Psoas muscle (tissue), 7 donors: ENCODE measurements at regions not wholly inside any gene's neighbourhood (a gene's known extent, or its start where the extent isn't known, plus 50 kb on each side); places are given as distances from the start of the nearest gene placed in this dataset.

Source experiments
- ATAC-seq, 4 donors: fragments of 200-7000 bp; cut with Tn5 transposase; one replicate each; pipeline ENCODE4 v1.9.1; 2020; ENCODE audit warnings: moderate library complexity in 3 of 4, mild to moderate bottlenecking in 2 of 4
- DNase-seq, 2 donors: peaks; one replicate each; pipeline ENCODE4 v3.0.0-alpha.2; 2020
- H3K27ac ChIP-seq: fragments of 200-600 bp; one replicate; pipeline ENCODE4 v1.8.0; 2022
- H3K27me3 ChIP-seq, 3 donors: fragments of 200-600 bp in 1 of 3; one replicate each; pipeline versions ENCODE4 v1.6.1 to v1.8.0; 2013 to 2022; ENCODE audit warnings: low read length in 2 of 3, mild to moderate bottlenecking in 2 of 3, moderate library complexity in 1 of 3; ENCODE audit not compliant: insufficient read depth in 3 of 3
- H3K36me3 ChIP-seq, 2 donors: fragments of 200-600 bp in 1 of 2; one replicate each; pipeline versions ENCODE4 v1.6.1 to v1.8.0; 2013 to 2022; ENCODE audit warnings: low read depth in 1 of 2, mild to moderate bottlenecking in 1 of 2, moderate library complexity in 1 of 2; ENCODE audit not compliant: insufficient read depth in 1 of 2
- H3K4me1 ChIP-seq: fragments of 200-600 bp; one replicate; pipeline ENCODE4 v1.8.0; 2022
- H3K4me3 ChIP-seq: fragments of 200-600 bp; one replicate; pipeline ENCODE4 v1.8.0; 2022; ENCODE audit warnings: mild to moderate bottlenecking
- H3K9me3 ChIP-seq: fragments of 200-600 bp; one replicate; pipeline ENCODE4 v1.8.0; 2022
- CTCF ChIP-seq: fragments of 200-600 bp; IDR thresholded peaks from one replicate; pipeline ENCODE4 v1.8.0; 2022; ENCODE audit warnings: antibody characterized with exemption
- WGBS, 3 donors: extraction: QIAGEN DNeasy Blood & Tissue Kit; methylation state at CpG; one replicate each; pipeline versions ENCODE4 v1.1.6 to v1.1.7; 2013; 5-methylcytosine and 5-hydroxymethylcytosine counted together
- intact Hi-C, 2 donors: fragments of 100-400 bp; cut with DNase I; formaldehyde crosslinking; loops; one replicate each; pipeline versions ENCODE4 v1.11.0 to v1.14.2; 2022
- donor health status: healthy with polysubstance abuse.
- donor health status: DM: no; HTN: no; CAD: no; lungs with moderate emphysema.
- donor health status: Bipolar disorder and iron deficiency.
- donor health status: healthy.
- donor health status: DM: yes; HTN: yes; CAD: no.
- donor health status: DM: no; HTN: no; CAD: no.
- donor health status: DM: yes; HTN: yes; CAD: no.

GRCh38 chr12:63069860-63070617 is 81.0 kb downstream of the AVPR1A start:
- H3K4me3 ChIP-seq, result no peak overlapping the region
- no peaks in the 10 kb centered on the region for H3K4me1 ChIP-seq
- no peak for ATAC-seq
- no peaks in the 10 kb centered on the region for H3K36me3 ChIP-seq
- no peak for TF ChIP-seq CTCF
- DNase-seq, result no peak
- 70 to 79% (median 70%) methylated on average over 3 of the region's 3 CpGs for WGBS, 3 donors
- no peak overlapping the region for H3K27ac ChIP-seq
- no peaks in the 10 kb centered on the region for H3K9me3 ChIP-seq
- intact Hi-C loops, result loop anchor here in 1 of 2 donors (5.0 kb wide), 1 partner anchor 253 kb away; no protein-coding TSS in a partner anchor
- no peaks in the 10 kb centered on the region for H3K27me3 ChIP-seq

- ATAC-seq (no peak), DNase-seq (no peak)
- Histone ChIP-seq H3K4me3 (no peak overlapping the region), H3K27ac (no peak overlapping the region), H3K4me1 (no peaks in the 10 kb centered on the region), H3K36me3 (no peaks in the 10 kb centered on the region), H3K9me3 (no peaks in the 10 kb centered on the region), H3K27me3 (peaks cover 0 to 2% (median 0%) of the 10 kb centered on the region in 3 donors)
- WGBS, 3 donors, result 4 to 10% (median 10%) methylated on average over 2 of the region's 2 CpGs
- TF ChIP-seq CTCF, result peak; percentile 27
- intact Hi-C loops, result loop anchor here in 1 of 2 donors (5.0 kb wide), 1 partner anchor 252 kb away; no protein-coding TSS in a partner anchor
Observed at GRCh38 chr12:63068857-63069442, 82.1 kb downstream of the AVPR1A start.

- Histone ChIP-seq H3K27ac (no peak overlapping the region), H3K4me3 (no peak overlapping the region), H3K4me1 (no peaks in the 10 kb centered on the region), H3K36me3 (no peaks in the 10 kb centered on the region), H3K9me3 (no peaks in the 10 kb centered on the region), H3K27me3 (peaks cover 0 to 2% (median 0%) of the 10 kb centered on the region in 3 donors)
- WGBS, 3 donors, result 10 to 45% (median 31%) methylated on average over 4 of the region's 4 CpGs
- intact Hi-C loops, result loop anchor here in 1 of 2 donors (5.0 kb wide), 1 partner anchor 249 kb away; no protein-coding TSS in a partner anchor
- DNase-seq (no peak), ATAC-seq (no peak)
- no peak for TF ChIP-seq CTCF
Observed at GRCh38 chr12:63066782-63067181, 84.2 kb downstream of the AVPR1A start.

- DNase-seq (no peak), ATAC-seq (no peak)
- Histone ChIP-seq H3K4me1 (no peaks in the 10 kb centered on the region), H3K36me3 (no peaks in the 10 kb centered on the region), H3K9me3 (no peaks in the 10 kb centered on the region), H3K4me3 (no peak overlapping the region), H3K27ac (no peak overlapping the region), H3K27me3 (peaks cover 0 to 2% (median 0%) of the 10 kb centered on the region in 3 donors)
- WGBS, 3 donors, result 85 to 100% (median 95%) methylated on average over 1 of the region's 1 CpG
- intact Hi-C loops, result loop anchor here in 1 of 2 donors (5.0 kb wide), 1 partner anchor 249 kb away; no protein-coding TSS in a partner anchor
- no peak for TF ChIP-seq CTCF
Observed at GRCh38 chr12:63066136-63066535, 84.9 kb downstream of the AVPR1A start.
